HG03354 (cell line): ENCODE measurements at regions not wholly inside any gene's neighbourhood (a gene's known extent, or its start where the extent isn't known, plus 50 kb on each side); places are given as distances from the start of the nearest gene placed in this dataset.
"Not testable (repeated sequence)": the region's sequence is repeated elsewhere in the genome, so short reads cannot be mapped to it uniquely, and the experiment has no call there.

Source experiments
- ATAC-seq: cut with Tn5 transposase; IDR thresholded peaks from one replicate; pipeline ENCODE4 v1.9.1; 2021; ENCODE audit warnings: mild to moderate bottlenecking; ENCODE audit not compliant: unreplicated experiment, poor library complexity, severe bottlenecking

DNA sequence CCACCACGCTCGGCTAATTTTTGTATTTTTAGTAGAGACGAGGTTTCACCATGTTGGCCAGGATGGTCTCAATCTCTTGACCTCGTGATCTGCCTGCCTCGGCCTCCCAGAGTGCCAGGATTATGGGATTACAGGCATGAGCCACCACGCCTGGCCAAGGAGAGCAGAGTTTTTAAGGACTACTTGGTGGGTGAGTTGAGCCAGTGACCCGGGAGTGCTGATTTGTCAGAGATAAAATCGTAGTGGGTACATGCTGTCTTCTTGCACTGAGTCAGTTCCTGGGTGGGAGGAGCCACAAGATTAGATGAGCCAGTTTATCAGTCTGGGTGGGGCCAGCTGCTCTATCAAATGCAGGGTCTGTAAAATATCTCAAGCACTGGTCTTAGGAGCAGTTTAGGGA, 361.7 kb downstream of the TYW1 start:
- not testable (repeated sequence) for ATAC-seq

DNA sequence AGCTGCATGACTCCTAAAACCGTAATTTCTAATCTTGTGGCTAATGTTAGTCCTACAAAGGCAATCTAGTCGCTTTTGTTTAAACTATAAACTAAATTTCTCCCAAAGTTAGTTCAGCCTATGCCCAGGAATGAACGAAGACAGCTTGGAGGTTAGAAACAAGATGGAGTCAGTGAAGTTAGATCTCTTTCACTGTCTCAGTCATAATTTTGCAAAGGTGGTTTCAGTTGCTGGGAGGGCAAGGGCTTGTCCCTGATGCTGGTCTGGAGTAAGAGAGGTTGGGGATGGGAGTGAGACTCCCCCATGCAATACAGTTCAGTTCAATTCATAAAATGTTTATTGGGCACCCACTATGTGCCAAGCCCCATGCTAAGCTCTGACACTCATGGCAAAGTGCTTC, 362.1 kb downstream of the TYW1 start:
- not testable (repeated sequence) for ATAC-seq

- ATAC-seq = no peak
Measured at GRCh38 chr7:67359900-67360299, 363.3 kb downstream of the TYW1 start.

- ATAC-seq = no peak
Measured at GRCh38 chr7:67361150-67361549, 364.5 kb downstream of the TYW1 start.

DNA sequence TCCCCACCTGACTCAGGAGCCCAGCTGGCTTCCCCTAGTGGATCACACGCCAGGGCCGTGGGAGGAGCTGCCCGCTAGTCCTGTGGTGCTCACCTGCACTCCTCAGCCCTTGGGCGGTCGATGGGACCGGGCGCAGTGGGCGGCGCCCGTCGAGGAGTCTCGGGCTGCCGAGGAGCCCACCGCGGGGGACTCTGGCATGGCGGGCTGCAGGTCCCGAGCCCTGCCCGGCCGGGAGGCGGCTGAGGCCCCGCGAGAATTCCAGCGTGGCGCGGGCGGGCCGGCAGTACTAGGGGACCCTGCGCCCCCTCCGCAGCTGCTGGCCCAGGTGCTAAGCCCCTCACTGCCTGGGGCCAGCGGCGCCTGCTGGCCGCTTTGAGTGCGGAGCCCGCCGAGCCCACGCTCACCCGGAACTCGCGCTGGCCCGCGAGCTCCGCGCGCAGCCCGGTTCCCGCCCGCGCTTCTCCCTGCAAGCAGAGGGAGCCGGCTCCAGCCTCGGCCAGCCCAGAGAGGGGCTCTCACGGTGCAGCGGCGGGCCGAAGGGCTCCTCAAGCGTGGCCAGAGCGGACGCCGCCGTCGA, 367.9 kb downstream of the TYW1 start:
- ATAC-seq = no peak

GRCh38 chr7:67371429-67372305, 375.0 kb downstream of the TYW1 start:
- ATAC-seq = peak; percentile 96

DNA sequence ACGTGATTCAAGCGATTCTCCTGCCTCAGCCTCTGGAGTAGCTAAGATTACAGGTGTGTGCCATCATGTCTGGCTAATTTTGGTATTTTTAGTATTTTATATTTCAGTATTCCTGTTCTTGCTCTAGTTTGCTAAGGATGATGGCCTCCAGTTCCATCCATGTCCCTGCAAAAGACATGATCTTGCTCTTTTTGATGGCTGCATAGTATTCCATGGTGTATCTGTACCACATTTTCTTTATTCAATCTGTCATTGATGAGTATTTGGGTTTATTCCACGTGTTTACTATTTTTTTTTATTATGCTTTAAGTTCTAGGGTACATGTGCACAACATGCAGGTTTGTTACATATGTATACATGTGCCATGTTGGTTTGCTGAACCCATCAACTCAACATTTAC, 376.8 kb downstream of the TYW1 start:
- ATAC-seq = not testable (repeated sequence)

- ATAC-seq = no peak
Measured at GRCh38 chr7:67375427-67375826, 378.8 kb downstream of the TYW1 start.

DNA sequence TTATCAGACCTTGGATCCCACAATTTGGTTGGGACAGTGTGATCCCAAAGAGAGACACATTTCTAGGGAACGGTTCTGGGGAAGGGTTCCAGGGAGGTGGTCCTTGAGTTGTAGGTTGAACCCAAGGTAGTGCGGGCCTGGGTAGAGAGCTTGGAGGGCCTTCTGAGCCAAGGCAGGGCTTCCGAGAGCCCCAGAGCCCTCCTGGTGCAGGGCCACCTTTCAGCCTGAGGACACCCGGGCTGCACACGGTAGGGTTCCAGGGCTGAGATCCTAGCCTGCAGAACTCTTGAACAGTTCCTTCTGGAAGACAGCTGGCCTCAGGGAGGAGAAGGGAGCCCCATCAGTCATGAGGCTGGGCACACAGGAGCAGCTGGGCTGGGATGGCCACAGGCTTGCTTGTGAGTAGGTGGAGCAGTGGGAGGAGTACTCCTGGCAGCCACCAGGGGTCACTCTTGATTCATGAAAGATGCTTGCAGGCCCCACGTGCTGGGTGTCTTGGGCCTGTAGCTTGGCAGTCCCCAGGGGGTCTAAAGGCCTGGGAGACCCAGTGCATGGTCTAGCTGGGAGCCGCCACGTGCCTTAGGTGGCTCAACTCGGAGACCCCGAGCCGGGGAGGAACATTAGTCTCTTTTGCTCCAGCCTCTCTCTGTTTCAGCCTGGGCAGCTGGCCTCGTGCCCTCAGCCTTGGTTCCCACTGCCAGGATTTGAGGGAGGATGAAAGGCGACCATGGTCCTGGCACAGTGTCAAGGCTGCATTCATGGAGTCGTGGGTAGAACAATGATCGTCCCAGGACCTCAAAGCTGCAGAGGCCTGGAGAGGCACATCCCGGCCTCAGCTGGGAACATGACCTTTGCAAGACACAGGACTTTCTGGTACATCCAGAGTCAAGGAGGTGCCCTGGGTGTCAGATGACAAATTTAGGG, 381.6 kb downstream of the TYW1 start:
- ATAC-seq = peak; percentile 96

DNA sequence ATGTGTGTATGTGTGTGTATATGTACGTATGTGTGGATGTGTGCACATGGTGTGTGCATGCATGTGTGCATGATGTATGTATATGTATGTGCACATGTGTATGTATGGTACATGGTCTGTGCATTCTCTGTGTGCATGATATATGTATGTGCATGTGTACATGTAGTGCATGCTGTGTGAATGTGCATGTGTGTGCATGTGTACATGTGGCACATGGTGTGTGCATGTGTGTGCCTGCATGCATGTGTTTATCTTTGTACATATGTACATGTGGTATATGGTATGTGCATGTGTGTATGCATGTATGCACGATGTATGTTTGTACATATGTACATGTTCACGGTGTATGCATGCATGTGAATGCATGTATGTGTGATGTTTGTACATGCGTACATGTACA, 383.7 kb downstream of the TYW1 start:
- no peak for ATAC-seq

- ATAC-seq = no peak
Measured at GRCh38 chr7:67380858-67381257, 384.2 kb downstream of the TYW1 start.

DNA sequence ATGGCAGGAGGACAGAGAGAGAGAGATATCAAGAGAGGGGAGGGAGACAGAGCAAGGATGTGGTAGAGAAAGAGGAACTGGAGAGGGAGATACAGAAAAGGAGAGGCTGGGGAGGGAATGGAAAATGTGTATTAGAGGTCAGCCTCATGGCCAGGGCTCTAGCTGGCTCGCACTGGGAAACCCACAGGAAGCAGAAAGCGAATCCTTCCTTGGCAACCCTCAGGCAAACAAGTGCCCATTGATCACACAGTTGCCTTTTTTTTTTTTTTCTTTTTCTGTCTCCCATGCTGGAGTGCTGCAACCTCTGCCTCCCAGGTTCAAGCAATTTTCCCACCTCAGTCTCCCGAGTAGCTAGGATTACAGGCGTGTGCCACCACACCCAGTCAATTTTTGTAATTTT, 391.2 kb downstream of the TYW1 start:
- no peak for ATAC-seq

DNA sequence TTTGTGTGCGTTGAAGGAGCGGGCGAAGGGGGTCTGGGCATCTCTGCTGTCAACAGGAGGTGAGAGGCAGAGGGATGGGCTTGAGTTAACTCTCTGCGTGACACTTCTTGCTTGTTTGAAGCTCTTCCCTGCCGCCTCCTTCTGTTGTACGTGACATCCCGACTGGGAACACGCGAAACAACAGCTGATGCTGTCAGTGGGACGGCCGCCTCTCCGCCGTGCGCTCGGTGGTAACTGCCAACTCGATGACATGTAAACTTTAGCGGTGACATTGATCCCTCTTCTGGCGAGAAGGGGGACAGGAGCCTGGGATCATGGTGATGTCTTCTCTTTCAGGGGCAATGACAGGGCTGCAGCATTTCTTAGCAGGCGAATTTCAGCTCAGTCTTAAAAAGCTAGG, 394.5 kb downstream of the TYW1 start:
- ATAC-seq = no peak

- ATAC-seq = no peak
Measured at GRCh38 chr7:67392596-67393438, 396.2 kb downstream of the TYW1 start.

DNA sequence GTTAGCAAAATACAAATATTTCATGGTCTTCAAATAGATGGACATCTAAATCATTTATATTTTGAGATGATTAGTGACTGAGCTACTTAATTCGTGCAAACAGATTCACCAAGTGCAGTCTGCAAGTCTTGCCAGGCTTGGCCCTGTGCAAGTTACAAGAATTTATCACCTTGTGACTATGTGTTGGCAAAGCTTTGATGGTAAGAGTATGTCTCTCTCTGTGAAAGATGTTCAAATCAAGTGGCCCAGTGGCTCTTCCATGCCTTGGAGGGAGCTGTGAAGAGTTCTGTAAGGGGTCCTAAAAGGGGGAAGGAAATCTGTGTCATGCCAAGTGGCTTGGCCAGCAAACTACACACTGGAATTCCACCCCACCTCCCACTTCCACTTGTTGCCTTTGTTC, 397.3 kb downstream of the TYW1 start:
- no peak for ATAC-seq

GRCh38 chr7:67398916-67399315, 402.3 kb downstream of the TYW1 start:
- no peak for ATAC-seq

- ATAC-seq = no peak
Measured at GRCh38 chr7:67401492-67401891, 404.9 kb downstream of the TYW1 start.

DNA sequence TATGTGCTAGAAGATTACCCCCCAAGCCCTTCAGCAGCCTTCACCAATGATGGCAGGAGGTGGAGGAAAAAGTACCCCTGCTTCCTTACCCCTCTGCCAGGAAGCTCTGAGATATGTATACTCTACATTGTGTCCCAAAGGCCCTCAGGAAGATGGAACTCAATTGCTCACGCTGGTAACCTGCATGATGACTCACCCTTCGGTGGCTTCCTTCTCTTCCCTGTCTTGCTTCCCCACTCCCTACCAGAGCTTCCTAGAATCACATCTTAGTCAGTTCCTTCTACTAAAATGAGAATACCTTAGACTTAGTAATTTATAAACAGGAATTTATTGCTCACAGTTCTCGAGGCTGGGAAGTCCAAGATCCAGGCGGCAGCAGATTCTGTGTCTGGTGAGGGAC, 405.6 kb downstream of the TYW1 start:
- no peak for ATAC-seq

DNA sequence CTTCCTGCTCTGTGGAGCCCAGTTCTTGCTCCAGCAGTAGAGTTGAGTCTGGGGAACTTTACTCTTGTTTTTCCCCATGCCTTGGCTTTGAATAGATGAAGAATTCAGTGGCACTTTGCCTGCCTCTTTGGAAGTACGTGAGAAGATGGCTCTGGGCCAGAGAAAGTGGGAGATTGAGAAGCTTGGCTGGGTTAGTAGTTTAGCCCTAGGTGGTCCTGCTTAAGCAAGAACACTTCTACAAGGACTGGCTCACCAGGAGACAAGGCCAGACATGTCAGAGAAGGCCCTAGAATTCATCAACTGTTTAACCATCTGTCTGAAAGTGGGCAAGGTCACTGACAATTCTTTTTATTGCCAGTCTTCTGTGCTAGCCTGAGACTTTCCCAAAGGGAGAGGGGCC, 410.3 kb downstream of the TYW1 start:
- ATAC-seq = no peak
